ENCODE measurements at regions not wholly inside any gene's neighbourhood (a gene's known extent, or its start where the extent isn't known, plus 50 kb on each side); places are given as distances from the start of the nearest gene placed in this dataset.

DNA sequence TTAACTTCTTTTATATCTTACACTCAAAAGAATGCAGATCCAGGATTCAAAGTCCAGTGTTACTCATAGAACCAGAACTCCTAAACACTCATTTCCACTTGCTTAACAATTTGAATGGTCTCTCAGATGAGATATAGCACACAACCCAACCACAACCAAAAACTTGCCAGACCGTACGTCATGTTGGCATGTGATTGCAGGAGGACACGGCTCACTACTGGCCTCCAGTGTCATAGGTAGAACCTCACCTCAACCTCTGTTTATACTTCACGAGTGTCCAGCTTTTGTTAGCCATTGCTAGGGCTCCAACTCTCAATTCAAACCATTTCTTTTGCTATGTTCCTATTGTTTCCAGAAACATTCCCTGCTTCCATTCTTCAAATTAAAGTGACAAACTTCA, 58.5 kb upstream of the PDGFD start:
- Histone ChIP-seq H3K36me3 (no peaks in the 10 kb centered on the region), H3K27me3 (no peaks in the 10 kb centered on the region), H3K27ac (no peak overlapping the region), H3K9me3 (no peaks in the 10 kb centered on the region), H3K4me1 (no peaks in the 10 kb centered on the region), H3K4me3 (no peak overlapping the region)
- no peak for ATAC-seq
- TF ChIP-seq, protein P1, sequence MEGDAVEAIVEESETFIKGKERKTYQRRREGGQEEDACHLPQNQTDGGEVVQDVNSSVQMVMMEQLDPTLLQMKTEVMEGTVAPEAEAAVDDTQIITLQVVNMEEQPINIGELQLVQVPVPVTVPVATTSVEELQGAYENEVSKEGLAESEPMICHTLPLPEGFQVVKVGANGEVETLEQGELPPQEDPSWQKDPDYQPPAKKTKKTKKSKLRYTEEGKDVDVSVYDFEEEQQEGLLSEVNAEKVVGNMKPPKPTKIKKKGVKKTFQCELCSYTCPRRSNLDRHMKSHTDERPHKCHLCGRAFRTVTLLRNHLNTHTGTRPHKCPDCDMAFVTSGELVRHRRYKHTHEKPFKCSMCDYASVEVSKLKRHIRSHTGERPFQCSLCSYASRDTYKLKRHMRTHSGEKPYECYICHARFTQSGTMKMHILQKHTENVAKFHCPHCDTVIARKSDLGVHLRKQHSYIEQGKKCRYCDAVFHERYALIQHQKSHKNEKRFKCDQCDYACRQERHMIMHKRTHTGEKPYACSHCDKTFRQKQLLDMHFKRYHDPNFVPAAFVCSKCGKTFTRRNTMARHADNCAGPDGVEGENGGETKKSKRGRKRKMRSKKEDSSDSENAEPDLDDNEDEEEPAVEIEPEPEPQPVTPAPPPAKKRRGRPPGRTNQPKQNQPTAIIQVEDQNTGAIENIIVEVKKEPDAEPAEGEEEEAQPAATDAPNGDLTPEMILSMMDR (IDR thresholded peaks at IDR 0.05), result no peak
- DNase-seq, result no peak
- intact Hi-C loops (cut with DNase I), result no loop called here

DNA sequence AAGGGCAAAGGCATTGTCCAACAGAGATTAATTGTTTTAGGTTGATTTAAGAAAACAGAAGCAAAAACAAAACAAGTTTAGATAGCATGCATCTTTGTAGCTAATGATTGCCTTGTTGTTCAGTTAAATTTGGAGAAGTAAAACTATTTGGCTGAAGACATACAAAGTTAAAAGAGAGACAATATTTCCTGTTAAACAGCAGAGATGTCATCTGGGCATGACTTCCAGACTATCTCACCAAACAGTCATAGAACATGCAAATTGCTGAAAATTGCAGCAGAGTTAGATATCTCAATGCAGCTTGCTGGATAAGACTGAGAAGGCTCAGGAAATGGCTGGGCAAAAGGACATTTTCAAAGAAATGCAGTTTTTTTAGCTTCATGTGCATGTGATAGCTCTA, 57.5 kb upstream of the PDGFD start:
- ATAC-seq, result no peak
- intact Hi-C loops (cut with DNase I), result no loop called here
- no peaks in the 10 kb centered on the region for H3K36me3 ChIP-seq
- no peaks in the 10 kb centered on the region for H3K27me3 ChIP-seq
- no peak for DNase-seq
- no peak overlapping the region for H3K4me3 ChIP-seq
- TF ChIP-seq, protein P1 (IDR thresholded peaks at IDR 0.05), result no peak
- H3K4me1 ChIP-seq, result no peaks in the 10 kb centered on the region
- peaks cover 0 to 4% of the 10 kb centered on the region in 2 donors for H3K9me3 ChIP-seq
- no peak overlapping the region for H3K27ac ChIP-seq

DNA sequence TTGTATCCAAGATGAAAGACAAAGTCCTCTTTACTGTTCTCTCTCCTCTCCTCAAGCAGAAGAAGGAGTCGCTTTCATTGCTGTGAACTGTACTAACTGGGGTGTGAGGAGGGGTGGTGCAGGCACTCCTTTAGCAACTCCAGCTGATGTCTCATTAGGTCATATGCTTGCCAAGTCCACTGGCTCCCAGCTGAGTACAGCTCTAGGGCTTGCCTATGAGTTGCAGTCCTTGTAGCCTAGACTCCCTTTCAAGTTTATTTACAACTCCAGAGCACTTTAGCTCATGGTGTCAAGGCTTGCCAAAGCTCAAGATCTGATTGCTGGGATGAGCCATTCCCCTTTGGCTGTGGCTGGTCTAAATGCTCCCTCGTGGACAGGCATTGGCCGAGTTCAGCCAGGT, 55.1 kb upstream of the PDGFD start:
- H3K27ac ChIP-seq, result no peak overlapping the region
- ATAC-seq, result no peak
- no peaks in the 10 kb centered on the region for H3K36me3 ChIP-seq
- H3K4me3 ChIP-seq, result no peak overlapping the region
- H3K27me3 ChIP-seq, result no peaks in the 10 kb centered on the region
- H3K4me1 ChIP-seq, result no peaks in the 10 kb centered on the region
- TF ChIP-seq, protein P1 (IDR thresholded peaks at IDR 0.05), result no peak
- H3K9me3 ChIP-seq, result peaks cover 0 to 7% of the 10 kb centered on the region in 2 donors
- intact Hi-C loops (cut with DNase I), result no loop called here
- DNase-seq, result no peak

DNA sequence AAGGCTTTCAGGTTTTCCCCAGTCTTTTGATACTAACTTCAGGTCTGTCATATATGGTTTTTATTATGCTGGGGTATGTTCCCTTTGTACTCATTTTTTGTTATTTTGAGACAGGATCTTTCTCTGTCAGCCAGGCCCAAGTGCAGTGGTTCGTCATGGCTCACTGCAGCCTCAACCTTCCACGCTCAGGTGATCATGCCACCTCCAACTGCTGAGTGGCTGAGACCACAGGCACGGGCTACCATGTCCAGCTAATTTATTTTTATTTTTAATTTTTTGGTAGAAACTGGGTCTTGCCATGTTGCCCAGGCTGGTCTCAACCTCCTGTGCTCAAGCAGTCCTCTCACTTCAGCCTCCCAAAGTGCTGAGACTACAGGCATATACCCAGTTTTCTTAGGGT, 50.6 kb upstream of the PDGFD start:
- H3K4me1 ChIP-seq, result no peaks in the 10 kb centered on the region
- no peaks in the 10 kb centered on the region for H3K27me3 ChIP-seq
- H3K27ac ChIP-seq, result no peak overlapping the region
- no peak for ATAC-seq
- peaks cover 0 to 9% of the 10 kb centered on the region in 2 donors for H3K9me3 ChIP-seq
- no peak for DNase-seq
- TF ChIP-seq, protein P1 (IDR thresholded peaks at IDR 0.05), result no peak
- intact Hi-C loops (cut with DNase I), result no loop called here
- H3K4me3 ChIP-seq, result no peak overlapping the region
- H3K36me3 ChIP-seq, result no peaks in the 10 kb centered on the region

Small RNA genes in the stretch of these regions (microRNA-seq; reads per million reads assigned to microRNA genes)
- gene MIR7641-1, result 0 to 0.14 reads per million in 2 donors

Measured in left lung (tissue), 4 donors.